ENCODE measurements at regions not wholly inside any gene's neighbourhood (a gene's known extent, or its start where the extent isn't known, plus 50 kb on each side); places are given as distances from the start of the nearest gene placed in this dataset.

DNA sequence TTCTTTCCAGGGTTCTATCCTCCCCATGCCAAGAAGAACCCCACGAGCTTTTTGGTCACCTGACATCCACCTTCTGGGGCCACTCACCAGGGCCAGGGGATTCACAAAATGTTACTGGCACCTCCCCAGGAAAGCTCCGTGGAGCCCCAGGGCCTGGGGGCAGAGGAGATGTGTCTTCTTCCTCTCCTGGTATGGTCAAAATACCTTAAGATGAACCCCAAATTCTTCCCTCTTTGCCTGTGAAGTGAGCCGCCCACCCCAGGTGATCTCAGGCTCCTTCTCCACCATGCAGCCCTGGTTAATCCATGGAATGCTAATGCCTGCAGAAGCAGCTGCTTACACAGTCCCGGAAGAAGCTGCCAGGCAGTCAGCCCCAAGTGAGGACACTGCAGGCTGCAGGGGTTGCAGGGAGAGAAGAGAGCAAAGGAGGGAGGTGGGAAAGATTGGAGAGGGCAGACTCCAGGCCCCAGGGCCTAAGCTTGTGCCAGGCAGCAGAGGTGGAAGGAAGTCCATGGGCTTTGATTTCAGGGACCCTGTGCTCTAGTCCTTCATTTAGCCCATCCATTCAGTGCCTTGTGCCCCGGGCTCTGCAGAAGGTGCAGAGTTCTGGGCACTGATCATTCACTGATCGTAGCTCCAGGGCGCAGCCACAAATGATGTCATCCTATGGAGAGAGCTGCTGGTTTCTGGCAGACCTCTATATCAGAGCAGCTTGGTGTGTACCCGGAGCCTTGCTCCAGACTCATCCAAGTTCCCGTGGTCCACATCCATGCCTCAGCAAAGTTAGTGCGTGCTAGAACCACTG is 127.9 kb upstream of the NECTIN1 start:
- no peak overlapping the region for H3K27ac ChIP-seq
- TF ChIP-seq, protein P1, sequence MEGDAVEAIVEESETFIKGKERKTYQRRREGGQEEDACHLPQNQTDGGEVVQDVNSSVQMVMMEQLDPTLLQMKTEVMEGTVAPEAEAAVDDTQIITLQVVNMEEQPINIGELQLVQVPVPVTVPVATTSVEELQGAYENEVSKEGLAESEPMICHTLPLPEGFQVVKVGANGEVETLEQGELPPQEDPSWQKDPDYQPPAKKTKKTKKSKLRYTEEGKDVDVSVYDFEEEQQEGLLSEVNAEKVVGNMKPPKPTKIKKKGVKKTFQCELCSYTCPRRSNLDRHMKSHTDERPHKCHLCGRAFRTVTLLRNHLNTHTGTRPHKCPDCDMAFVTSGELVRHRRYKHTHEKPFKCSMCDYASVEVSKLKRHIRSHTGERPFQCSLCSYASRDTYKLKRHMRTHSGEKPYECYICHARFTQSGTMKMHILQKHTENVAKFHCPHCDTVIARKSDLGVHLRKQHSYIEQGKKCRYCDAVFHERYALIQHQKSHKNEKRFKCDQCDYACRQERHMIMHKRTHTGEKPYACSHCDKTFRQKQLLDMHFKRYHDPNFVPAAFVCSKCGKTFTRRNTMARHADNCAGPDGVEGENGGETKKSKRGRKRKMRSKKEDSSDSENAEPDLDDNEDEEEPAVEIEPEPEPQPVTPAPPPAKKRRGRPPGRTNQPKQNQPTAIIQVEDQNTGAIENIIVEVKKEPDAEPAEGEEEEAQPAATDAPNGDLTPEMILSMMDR (conservative IDR thresholded peaks at IDR 0.05), result no peak

- TF ChIP-seq, protein P1 (conservative IDR thresholded peaks at IDR 0.05), result no peak
- peak overlapping the region; percentile 60 for H3K27ac ChIP-seq
Measured at GRCh38 chr11:119855066-119855465, 126.1 kb upstream of the NECTIN1 start.

- TF ChIP-seq, protein P1 (conservative IDR thresholded peaks at IDR 0.05), result no peak
- H3K27ac ChIP-seq, result peak overlapping the region; percentile 60
Measured at GRCh38 chr11:119854521-119854920, 125.5 kb upstream of the NECTIN1 start.

DNA sequence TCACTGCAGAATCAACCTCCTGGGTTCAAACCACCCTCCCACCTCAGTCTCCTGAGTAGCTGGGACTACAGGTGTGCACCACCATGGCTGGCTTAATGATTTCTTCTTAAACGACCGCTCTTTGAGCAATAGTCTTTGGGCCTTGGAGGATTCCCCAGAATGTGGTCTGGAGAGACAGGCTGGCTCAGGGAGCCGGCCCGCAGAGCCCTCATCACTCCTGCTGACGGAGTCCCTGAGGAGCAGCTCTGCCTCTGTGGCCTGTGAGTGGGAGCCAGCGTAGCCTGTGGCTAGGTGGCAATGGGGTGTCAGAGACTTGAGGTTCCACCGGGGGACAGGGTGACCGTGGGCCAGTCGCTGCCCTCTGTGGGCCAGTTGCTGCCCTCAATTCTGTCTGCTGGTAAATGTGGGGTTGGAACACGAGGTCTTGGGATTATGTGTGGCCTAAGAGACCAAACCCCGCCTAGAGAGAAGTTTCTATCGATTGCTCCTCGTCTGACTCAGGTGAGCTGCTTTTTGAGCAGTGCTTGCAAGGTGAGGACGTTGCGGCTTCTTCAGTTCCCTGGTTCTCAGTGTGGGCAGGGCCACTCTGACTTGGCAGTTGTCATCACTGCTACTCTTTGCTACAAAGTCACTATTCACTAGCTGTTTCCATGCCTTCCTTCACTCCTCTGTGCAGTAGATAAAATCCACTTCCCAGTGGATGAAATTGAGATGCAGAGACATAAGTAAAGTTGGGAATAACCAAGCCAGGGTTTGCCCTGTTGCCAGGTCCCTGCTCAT is 124.8 kb upstream of the NECTIN1 start:
- peak overlapping the region; percentile 60 for H3K27ac ChIP-seq

DNA sequence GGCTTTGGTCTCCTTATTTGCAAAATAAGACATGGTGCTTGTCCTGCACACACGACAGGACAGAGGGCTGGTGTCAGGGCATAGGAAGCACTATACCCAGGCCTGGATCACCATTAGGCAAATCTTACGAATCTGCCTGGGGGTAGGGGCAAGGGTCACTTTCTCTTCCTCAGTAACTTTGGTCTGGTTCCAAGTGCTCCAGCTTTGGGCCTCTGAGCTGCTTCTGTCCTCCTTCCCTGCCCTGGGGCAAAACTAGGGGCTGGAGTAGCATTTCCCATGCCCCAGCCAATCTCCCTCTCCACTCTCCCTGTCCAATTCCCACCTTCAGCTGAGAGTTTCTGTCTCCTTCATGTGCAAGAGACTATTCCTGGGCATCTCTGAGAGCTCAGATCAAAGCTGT is 123.7 kb upstream of the NECTIN1 start:
- no peak overlapping the region for H3K27ac ChIP-seq
- TF ChIP-seq, protein P1 (conservative IDR thresholded peaks at IDR 0.05), result no peak

More for the DNA sequence above, 124.8 kb upstream of the NECTIN1 start:
- TF ChIP-seq, protein P1 (conservative IDR thresholded peaks at IDR 0.05), result no peak

DNA sequence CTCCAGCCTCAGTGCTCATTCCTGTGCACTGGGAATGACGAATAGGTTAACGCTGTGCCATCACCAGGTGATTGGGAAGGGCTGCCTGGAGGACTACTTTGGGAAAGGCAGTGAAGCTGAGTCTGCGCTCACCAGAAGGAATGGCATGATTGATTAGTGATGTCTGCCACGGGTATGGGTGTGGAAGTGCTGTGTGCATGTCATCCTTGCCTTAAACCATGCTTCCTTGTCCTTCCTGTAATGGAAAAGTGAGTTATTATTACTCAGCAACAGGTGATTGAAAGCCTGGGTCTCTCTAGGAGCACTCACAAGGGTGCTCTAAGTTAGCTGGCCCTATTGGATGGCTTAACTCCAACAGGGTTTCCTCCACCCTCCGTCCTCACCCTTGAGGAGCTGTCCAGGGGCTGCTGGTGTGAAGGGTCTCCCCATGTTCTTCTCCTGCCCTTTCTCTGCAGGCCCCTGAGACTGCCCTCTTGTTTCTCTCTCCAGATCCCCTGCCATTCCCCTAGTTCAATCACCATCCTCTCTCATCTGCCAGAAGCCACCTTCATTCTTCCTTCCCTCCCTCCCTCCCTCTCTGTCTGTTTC is 121.9 kb upstream of the NECTIN1 start:
- TF ChIP-seq, protein P1 (conservative IDR thresholded peaks at IDR 0.05), result no peak
- H3K27ac ChIP-seq, result no peak overlapping the region

DNA sequence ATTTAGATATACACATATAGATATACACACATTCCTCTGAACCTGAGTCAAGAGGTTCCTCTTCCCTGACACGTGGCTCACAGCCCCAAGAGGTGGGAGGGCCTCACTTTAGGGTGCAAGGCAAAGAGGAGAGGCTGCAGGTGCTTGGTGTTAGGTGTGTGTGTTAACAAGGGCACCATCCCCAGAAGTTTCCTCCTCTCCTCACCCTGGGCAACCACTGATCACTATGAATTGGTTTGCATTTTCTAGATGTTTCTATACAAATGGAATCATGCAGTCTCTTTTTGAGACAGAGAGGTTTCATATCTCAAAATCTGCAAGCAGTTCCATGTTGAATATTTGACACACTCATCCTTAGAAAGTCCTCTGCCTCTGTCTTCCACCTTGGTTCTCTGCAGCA is 120.9 kb upstream of the NECTIN1 start:
- TF ChIP-seq, protein P1 (conservative IDR thresholded peaks at IDR 0.05), result no peak

More for the DNA sequence above, 120.9 kb upstream of the NECTIN1 start:
- H3K27ac ChIP-seq, result no peak overlapping the region

Measured in VCaP (cell line).